ENCODE measurements at regions not wholly inside any gene's neighbourhood (a gene's known extent, or its start where the extent isn't known, plus 50 kb on each side); places are given as distances from the start of the nearest gene placed in this dataset.

DNA sequence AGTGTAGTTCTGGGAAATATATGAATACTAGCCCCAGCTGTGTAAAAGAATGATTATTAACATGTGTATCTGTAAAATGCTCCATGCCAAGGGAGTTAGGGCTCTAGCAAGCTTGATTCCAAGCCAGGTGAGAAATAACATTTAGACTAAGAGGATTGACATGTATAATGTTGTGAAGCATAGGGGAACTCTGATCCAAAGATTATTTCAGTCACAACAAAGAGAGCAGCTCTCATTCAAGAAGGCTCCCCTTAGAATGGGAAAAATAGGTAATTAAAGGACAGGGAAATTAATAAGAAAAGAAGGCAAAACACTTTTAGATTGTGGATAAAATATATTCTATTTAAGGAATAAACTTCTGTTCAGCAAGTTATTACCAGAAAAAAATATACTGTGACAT, 347.3 kb upstream of the CDH7 start:
- no peak for DNase-seq

DNA sequence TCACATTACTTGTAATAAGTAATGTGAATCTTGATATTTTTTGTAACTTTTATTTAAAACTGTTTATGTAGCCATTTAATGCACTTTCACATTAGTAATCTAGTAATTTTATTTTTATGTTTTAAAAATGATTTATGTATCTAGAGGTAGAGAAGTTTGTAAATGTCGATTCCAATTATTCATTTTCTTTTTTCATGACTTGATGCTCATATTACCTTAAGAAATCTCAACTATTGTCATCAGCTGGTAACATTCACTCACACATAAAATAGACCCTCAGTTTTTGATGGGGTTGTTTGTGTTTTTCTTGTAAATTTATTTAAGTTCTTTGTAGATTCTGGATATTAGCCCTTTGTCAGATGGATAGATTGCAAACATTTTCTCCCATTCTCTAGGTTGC, 351.7 kb upstream of the CDH7 start:
- no peak for DNase-seq

DNA sequence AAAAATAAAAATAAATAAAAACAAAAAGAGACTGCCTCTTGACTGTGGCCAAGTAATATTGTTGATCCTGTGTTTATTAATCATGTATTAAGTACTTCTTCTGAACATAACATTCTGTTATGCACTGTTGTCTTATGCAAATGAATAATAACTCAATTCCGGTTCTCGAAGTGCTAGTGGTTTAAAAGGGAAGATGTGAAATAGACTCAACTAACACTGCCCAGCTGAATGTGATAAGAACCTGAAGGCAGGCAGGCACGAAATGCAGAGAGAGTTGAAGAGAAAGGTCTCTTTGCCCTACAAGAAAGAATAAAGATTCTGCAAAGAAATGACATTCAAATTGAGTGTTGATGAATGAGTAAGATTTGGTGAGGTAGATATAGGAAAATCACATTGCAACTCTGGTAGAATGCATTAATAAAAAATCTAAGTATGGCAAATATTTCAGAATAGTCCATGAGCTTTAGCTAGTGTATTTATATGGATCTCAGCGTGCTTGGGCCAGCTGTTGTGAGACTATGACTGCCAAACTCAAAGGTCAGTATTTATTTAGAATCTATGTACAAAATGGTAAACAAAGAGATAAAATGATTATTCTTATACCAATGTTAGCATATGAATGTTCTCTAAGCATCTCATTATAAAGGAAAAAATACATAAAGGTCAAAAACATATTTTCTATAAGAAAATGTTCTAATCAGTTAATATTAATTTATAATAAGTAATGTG, 352.3 kb upstream of the CDH7 start:
- DNase-seq: no peak

DNA sequence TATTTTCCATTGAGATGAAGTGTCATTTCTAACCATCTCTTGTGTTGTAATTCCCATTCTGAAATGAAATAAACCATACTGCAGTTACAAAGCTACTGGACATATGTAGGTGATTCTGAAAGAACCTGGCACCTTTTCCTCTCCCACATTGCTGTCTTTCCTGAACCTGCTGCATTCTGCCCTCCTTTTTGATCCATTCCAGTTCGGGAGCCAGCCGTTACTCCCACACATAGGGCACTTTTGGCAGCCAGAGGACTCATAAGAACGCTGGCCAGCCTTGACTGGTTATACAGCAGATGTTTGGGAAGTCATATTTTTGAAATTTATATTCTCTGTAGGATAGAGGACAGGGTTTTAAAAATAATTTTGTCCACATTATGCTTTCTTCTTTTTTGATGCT, 369.8 kb upstream of the CDH7 start:
- no peak for DNase-seq

DNA sequence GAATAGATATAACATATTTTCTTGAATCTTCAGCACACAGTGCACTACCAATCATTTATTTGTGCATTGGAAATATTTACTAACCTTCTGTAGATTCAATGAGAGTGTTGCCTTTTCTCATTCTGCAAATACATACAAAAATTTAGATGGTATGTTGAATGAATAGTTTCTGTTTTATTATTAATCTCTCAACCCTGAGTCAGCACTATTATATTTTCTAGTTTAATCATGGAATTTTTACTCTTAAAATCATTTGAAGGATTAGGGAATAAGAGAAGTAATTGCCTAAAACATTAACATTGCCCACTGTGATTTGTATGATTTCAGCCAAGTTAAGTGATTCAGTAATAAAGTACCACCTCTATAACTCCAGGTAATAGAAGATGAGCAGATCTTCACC, 370.2 kb upstream of the CDH7 start:
- no peak for DNase-seq

DNA sequence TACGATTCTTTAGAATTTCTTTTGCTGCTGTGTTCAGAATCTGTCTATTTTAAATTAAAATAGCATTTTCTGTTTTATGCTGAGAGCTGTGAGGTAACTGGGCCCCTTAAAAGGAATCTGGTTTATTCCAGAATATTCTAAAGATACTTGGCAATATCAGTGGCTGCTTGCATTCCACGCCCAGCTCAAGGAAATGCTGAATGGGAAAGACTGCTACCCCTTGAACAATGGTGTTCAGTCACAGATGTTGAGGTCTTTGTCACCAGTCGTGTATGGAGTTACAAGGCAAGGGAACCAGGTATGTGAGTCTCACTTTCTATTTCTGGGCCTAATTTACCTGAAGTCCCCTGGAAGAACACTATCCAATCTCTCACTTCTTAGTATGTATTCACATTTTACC, 377.9 kb upstream of the CDH7 start:
- no peak for DNase-seq

DNA sequence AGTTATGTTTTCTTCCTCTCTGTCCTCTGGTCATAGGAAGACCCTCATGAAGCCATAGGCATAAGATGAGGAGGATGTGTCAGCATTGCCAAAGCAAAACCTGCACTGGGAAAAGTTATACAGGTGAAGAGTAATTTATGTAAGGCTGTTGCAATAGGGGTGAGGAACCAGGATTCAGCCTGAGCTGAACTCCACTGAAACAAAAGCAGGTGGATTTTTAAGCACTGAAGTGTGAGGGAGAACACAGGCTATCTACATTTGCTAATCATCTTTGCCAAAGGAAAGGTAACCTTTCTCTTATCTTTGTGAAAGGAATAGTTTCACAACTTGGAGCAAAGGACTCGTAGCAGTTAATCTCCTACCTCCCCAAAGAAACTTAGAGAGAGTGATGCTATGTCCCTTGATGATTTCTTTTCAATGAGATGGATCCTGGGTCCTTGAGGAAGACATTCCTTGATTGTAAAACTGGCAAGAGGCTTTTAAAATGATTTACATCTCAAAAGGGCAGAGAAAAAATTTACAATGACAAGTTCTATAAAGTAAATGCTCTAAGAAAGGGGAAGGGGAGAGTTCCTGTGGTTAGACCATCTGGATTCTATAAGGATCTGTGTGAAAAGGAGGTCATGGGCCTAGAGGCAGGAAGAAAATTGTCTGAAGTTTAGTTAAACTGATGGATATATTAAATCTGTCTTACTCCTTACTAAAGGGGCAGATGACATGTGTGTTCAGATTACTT, 385.4 kb upstream of the CDH7 start:
- no peak for DNase-seq

DNA sequence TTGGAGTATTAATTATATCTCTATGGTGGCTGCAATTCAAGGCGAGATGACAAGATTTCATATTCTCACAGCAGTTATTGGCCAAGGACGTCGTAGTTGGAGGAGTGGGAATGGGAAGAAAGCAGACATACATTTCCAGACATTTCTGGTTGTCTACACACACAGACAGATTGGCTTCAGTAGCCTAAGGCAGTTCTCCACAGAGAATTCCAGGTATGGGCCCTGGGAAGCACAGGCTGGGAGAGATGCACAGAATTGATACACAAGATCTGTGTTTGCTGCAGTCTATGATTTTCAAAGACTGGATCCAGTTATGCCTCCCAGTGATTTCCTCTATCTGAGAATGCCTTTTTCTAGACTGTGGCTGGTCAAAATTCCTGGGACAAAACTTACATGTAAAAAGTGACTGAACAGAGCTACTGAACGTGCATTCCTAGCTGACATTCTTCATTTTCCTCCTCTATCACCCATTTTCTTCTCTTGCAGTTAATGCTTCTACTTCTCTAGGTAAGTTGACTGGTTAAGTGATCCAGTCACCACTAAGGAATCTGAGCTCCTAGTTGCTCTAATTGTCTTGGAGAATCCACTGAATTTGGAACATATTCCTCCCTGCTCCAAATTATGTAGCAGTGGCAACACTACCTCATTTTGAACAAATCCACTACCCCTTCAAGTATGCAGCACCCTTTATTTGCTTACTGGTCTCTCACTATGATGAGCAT, 386.7 kb upstream of the CDH7 start:
- DNase-seq: no peak

DNA sequence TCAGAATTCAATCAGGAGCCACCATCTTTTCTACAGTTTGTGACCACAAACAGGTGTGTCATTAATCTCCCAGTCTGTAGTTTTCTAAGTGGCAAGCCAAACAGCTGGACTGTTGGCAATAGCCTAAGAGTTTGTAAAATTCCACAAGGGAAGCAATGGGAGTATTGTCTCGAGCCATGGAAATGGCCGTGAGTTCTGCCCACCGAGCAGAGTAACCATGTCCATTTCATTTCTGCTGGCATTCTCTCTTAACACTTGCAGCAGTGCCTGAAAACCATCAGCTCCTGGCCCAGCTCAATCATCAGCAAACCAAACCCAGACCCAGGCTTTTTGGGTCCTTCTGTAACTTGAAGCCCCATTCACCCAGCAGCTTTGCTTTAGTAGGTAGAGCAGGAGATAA, 387.8 kb upstream of the CDH7 start:
- DNase-seq: no peak

DNA sequence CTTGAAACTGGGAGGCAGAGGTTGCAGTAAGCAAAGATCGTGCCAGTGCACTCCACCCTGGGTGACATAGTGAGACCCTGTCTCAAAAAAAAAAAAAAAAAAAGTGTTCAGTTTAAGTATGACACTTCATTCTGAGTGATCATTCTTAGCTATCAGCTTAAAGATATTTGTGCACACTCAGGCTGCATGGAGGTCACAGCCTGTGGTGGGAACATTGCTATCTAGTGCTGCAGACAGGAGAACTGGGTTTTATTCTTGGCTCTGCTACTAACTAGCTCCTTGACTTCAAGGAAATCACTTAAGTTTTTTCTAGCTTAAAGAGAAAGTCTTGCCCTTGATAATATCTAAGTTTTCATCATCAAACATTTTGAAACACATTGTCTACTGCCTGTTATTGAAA, 391.3 kb upstream of the CDH7 start:
- no peak for DNase-seq

DNA sequence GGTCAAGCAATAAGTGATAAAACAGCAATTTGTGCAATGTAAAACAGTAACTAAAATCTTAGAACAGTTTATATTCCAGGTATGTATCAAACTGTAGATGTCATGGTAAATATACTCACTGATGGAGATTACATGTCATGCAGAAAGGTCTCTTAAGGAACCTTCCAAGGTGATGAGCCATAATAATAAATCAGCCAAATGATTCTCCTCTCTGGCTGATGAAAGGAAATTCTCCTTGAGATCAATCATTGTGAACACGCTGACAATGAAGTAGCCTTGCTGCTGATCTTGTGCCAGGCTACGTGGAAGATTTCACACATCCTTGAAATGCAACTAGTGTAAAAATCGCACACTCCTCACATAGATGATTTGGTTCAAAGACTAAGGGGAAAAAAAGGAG, 392.5 kb upstream of the CDH7 start:
- DNase-seq: no peak

DNA sequence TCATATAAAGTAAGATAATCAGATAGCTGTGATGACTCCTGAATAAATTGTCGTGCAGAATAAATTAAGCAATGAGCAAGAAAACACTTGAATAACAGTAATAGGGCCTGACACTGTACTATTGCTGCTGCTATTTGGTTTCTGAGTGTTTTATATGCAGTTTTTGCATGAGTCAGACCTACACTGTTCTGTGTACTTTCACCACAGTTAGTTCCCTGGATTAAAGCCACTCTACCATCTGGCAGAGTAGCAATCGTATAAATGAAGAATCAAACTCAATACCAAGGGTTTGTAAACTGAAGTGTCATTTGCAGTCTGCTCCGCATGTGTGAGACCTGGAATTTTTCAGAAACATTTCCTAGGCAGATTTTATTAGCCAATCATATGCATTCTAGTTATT, 398.6 kb upstream of the CDH7 start:
- no peak for DNase-seq

DNA sequence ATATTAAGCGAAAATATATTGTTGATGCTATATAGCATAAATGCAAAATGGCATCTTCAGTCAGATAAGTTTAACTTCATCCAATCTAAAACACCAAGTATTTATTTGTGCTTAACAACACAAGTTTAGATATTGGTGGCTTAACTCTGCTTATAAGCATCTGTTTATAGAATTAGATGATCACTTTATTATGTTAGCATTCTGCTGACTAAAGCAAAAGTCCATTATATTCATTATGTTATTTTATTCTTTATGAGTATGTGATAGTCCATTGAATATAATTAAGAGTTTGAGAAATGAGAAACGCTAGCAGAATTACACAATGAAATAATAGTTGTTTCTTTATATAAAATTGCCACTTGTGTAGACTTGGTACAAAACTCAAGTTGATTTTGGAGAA, 401.2 kb upstream of the CDH7 start:
- DNase-seq: no peak

DNA sequence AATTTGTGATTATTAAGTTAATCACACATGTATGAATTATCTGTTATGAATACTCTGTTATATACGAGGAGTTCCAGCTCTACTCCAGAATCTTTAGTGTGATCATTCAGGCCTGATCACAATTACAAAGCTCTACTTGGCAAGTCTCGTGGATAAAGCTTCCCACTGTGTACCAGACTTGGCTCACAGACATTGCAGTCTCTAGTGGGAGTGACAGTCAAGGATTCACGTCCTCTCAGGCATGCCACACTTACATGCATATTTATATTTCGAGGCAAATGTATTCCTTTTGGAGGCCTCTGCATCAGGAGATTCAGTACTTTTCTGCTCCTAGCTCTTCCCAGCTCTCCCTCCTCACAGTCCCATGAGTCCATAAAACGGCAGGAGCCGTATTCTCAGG, 403.4 kb upstream of the CDH7 start:
- DNase-seq: no peak

DNA sequence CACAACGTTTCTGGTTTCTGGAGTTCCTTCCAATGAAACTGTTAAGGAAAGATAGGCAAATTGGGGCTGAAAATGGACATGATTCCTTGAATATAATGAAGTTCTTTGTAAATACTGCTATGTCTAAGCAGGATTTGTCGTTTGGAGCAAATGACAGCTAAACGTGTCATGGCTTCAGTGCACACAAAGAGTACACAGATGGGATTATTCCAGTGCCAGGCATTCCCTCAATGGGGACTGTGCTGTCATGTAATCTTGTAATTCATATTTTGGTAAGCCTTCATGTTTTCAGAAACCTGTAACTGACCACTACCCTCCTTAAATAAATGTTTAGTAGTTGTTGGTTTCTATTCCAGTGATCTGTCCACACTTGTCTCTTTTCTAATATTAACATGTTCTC, 404.7 kb upstream of the CDH7 start:
- DNase-seq: no peak

DNA sequence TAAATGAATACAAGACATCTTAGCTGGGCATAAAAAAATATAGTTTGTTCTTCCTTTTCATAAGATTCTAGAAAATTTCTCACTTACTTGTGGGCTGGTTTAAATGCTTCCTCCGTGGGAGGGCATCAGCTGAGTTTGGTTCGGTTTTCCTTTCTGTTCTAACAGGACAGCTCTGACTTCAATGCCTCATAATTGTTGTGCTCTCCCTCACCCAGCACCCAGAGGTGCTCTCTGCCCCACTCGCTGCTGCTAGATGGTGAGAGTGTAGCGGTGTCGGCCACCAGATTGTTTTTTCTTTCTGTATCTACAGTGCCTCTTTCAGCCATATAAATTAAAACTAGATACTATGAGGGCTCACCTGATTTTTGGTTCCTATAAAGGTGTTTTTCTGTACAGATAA, 407.2 kb upstream of the CDH7 start:
- DNase-seq: no peak

DNA sequence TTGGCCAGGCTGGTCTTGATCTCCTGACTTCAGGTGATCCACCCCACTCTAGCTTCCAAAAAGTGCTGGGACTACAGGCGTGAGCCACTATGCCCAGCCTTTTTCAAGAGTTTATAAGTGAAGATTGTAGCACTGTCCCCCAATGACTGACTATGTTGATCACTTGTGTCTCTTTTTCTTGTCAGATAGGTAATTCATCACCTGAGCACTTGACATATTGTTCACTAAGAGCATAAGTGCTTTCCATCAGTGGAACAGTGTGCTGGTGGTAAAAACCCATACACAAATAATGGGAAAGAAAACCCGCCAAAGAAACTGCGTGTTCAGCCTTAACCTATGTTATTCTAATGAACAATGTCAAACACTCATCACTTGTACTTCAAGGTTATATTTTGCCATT, 414.4 kb upstream of the CDH7 start:
- DNase-seq: no peak

DNA sequence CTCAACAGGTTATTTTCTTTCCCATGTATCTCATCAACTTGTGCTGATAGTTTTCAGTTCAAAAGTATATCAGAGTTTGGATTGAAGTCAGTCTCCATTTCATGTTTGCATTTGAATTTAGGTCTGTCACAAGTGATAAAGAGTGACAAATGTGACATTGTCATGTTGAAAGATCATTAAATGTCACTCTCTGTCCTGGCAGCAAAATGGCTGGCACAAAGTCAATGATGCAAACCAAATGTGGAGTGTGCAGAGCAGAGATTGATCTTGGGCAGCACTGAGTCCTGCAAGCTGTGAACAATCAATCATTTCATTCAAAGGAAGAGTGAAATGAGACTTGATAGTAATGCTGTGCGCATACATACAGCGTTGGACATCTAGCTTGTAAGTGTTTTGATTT, 421.8 kb upstream of the CDH7 start:
- no peak for DNase-seq

DNA sequence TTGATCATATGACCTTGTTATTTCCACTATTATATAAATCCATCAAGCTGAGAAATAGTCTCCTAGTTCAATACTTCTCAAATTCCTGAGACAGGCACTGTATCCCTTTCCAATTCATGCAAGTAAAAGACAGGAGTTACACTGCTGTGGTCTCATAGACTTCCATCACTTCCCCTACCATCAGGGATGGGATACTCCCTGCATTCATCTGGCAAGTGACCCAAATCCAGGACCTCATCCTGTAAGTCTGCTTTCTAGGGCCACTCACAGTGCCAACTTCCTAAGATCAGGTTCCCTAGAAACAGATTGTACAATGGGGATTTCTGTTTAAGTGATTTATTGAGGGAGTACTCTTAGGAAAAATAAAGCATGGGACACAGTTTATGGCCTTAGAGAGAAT, 424.0 kb upstream of the CDH7 start:
- DNase-seq: no peak

DNA sequence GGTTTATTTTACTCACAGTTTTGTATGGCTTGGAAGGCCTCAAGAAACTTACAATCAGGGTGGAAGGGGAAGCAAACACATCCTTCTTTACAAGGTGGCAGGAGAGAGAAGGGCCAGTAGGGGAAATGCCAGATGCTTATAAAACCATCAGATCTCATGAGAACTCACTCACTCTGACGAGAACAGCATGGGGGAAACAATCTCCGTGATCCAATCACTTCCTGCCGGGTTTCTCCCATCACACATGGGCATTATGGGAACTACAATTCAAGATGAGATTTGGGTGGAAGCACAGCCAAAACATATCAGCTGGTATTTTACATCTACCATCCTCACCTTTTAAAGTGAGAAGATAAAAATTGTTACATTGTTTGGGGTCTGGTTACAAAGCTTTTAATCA, 427.9 kb upstream of the CDH7 start:
- no peak for DNase-seq

DNA sequence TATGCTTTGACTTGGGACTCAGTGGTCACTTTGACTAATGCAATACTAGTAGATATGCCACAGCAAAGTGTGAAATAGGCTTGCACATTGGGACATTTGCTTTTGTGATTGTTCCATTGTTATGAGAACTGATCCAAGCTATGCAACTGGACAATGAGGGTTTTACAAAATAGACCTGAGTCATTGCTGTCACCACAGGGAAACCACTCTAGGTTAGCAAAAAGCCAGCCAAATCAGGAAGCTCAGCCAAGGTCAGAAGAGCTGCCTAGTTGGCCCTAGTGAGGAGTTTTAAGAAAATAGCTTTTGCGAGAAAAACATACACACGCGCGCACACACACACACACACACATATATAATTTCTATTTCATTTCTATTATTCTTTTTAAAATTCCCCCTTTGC, 452.4 kb upstream of the CDH7 start:
- DNase-seq: no peak

DNA sequence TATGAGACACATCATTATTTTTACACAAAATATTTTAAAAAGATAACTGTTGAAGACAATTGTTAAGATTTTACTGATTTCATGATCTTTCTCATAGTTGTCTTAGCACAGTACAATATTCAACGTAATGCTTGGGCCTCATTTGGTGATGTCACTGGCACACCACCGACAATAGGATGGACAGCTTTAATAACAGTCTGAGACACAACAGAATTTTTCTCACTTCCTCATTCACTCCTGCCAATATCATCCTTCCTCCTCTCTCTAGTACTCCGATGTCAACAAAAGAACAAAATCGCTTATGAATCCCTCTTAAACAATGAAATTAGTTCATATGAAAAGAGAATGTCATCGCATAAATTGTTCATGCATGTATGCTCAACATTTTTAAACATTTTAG, 461.9 kb upstream of the CDH7 start:
- DNase-seq: no peak

DNA sequence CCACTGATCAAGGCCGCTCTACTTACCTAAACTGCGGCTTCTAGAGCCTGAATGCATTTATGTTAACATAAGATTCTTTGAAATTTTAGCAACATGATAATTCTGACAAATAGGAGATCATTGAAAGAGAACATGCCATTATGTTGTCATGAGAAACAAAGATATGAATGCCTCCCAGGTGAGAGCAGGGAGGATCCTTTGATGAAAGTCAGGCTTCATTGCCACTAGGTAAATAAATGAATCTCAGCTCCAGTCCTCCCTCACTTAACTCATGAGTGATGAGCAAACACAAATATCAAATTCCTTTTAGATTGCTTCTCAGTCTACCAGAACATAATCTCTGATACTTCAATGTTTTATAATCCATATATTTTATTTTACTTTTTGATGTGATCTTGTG, 463.2 kb upstream of the CDH7 start:
- no peak for DNase-seq

DNA sequence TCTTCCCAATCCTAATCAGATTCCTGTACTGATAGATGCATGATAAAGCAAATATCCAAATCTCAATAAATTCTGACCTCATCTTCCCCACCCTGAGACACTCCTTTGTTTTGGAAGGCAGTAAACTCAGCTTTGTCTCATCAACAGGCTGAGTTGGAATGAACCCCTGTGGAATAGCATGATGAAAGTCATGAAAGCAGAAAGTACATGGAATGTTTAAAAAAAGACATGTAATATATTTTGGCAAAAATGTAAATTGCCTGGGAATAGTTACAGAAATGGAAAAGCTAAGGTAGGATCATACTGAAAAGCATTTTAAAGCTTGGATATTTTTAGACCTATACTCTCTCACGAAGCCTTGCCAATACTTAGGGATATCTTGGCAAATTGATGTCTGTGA, 468.7 kb upstream of the CDH7 start:
- no peak for DNase-seq
